H9 (cell line): ENCODE measurements at regions not wholly inside any gene's neighbourhood (a gene's known extent, or its start where the extent isn't known, plus 50 kb on each side); places are given as distances from the start of the nearest gene placed in this dataset.

Experiments
- DNase-seq: peaks from one replicate; pipeline ENCODE4 v3.0.0-alpha.2; 2017
- H2AFZ ChIP-seq: one replicate; pipeline ENCODE4 v1.6.1; 2013; ENCODE audit warnings: mild to moderate bottlenecking, low read length, control low read depth, moderate library complexity
- H2AK5ac ChIP-seq: 2 replicates; pipeline ENCODE4 v1.6.1; 2013; ENCODE audit warnings: low read length, control low read depth, mixed read lengths; ENCODE audit not compliant: insufficient read length
- H2BK120ac ChIP-seq: one replicate; pipeline ENCODE4 v1.6.1; 2013; ENCODE audit warnings: low read depth, mild to moderate bottlenecking, low read length, control low read depth, inconsistent platforms; ENCODE audit not compliant: poor library complexity, severe bottlenecking
- H2BK12ac ChIP-seq: 2 replicates; pipeline ENCODE4 v1.6.1; 2013; ENCODE audit warnings: low read length, control low read depth, mixed read lengths, low read depth; ENCODE audit not compliant: insufficient read length
- H2BK15ac ChIP-seq: 2 replicates; pipeline ENCODE4 v1.6.1; 2013; ENCODE audit warnings: low read depth, low read length, control low read depth
- H2BK20ac ChIP-seq: one replicate; pipeline ENCODE4 v1.6.1; 2013; ENCODE audit warnings: low read depth, mild to moderate bottlenecking, low read length, control low read depth, inconsistent platforms; ENCODE audit not compliant: poor library complexity, severe bottlenecking
- H2BK5ac ChIP-seq: 2 replicates; pipeline ENCODE4 v1.6.1; 2013; ENCODE audit warnings: low read length, control low read depth, mixed read lengths; ENCODE audit not compliant: insufficient read length
- H3K14ac ChIP-seq: 2 replicates; pipeline ENCODE4 v1.6.1; 2013; ENCODE audit warnings: low read length, control low read depth; ENCODE audit not compliant: insufficient read depth
- H3K18ac ChIP-seq: 2 replicates; pipeline ENCODE4 v1.6.1; 2013; ENCODE audit warnings: low read depth, mild to moderate bottlenecking, mixed read lengths, low read length, control low read depth; ENCODE audit not compliant: insufficient read length
- H3K23ac ChIP-seq: 2 replicates; pipeline ENCODE4 v1.6.1; 2013; ENCODE audit warnings: low read length, control low read depth, mixed read lengths, low read depth; ENCODE audit not compliant: insufficient read length
- H3K23me2 ChIP-seq: 2 replicates; pipeline ENCODE4 v1.6.1; 2013; ENCODE audit warnings: low read depth, mild to moderate bottlenecking, mixed read lengths, low read length, control low read depth; ENCODE audit not compliant: insufficient read length, poor library complexity, severe bottlenecking
- H3K27ac ChIP-seq: 2 replicates; pipeline ENCODE4 v1.5.1; 2013; ENCODE audit warnings: low read length, control low read depth, mixed read lengths, low read depth; ENCODE audit not compliant: insufficient read length
- H3K27me3 ChIP-seq: 2 replicates; pipeline ENCODE4 v1.6.1; 2013; ENCODE audit warnings: low read length, control low read depth, inconsistent platforms; ENCODE audit not compliant: insufficient read depth
- H3K4ac ChIP-seq: 2 replicates; pipeline ENCODE4 v1.6.1; 2013; ENCODE audit warnings: low read depth, mild to moderate bottlenecking, control low read depth, inconsistent platforms, low read length, moderate library complexity
- H3K4me1 ChIP-seq: 2 replicates; pipeline ENCODE4 v1.6.1; 2013; ENCODE audit warnings: low read length, control low read depth, inconsistent platforms; ENCODE audit not compliant: insufficient read depth
- H3K4me2 ChIP-seq: 2 replicates; pipeline ENCODE4 v1.6.1; 2013; ENCODE audit warnings: low read length, control low read depth, mixed read lengths; ENCODE audit not compliant: insufficient read length, insufficient read depth
- H3K56ac ChIP-seq: 2 replicates; pipeline ENCODE4 v1.6.1; 2013; ENCODE audit warnings: low read depth, mild to moderate bottlenecking, mixed read lengths, low read length, control low read depth; ENCODE audit not compliant: insufficient read length
- H3K79me1 ChIP-seq: 2 replicates; pipeline ENCODE4 v1.6.1; 2013; ENCODE audit warnings: low read depth, mild to moderate bottlenecking, moderate library complexity, low read length, control low read depth, inconsistent platforms; ENCODE audit not compliant: insufficient read depth, poor library complexity, severe bottlenecking
- H3K79me2 ChIP-seq: 2 replicates; pipeline ENCODE4 v1.6.1; 2013; ENCODE audit warnings: low read length, control low read depth, inconsistent platforms; ENCODE audit not compliant: insufficient read depth
- H3K9ac ChIP-seq: 2 replicates; pipeline ENCODE4 v1.6.1; 2013; ENCODE audit warnings: low read length, control low read depth, mixed read lengths; ENCODE audit not compliant: insufficient read length; ENCODE audit errors: extremely low read depth
- H3K9me3 ChIP-seq: one replicate; pipeline ENCODE4 v1.6.1; 2013; ENCODE audit warnings: low read depth, low read length, inconsistent platforms; ENCODE audit not compliant: control insufficient read depth
- H3T11ph ChIP-seq: one replicate; pipeline ENCODE4 v1.6.1; 2013; ENCODE audit warnings: mild to moderate bottlenecking, low read length, control low read depth, inconsistent platforms
- H4K20me1 ChIP-seq: one replicate; pipeline ENCODE4 v1.6.1; 2013; ENCODE audit not compliant: control insufficient read depth, insufficient read length, insufficient read depth
- H4K5ac ChIP-seq: 2 replicates; pipeline ENCODE4 v1.6.1; 2013; ENCODE audit warnings: low read depth, mild to moderate bottlenecking, mixed read lengths, low read length, control low read depth; ENCODE audit not compliant: insufficient read length
- H4K8ac ChIP-seq: replicated peaks from 2 replicates; pipeline ENCODE4 v1.6.1; 2013; ENCODE audit warnings: low read length, control low read depth, mixed read lengths, low read depth; ENCODE audit not compliant: insufficient read length
- H4K91ac ChIP-seq: 2 replicates; pipeline ENCODE4 v1.6.1; 2013; ENCODE audit warnings: low read depth, mild to moderate bottlenecking, moderate library complexity, mixed read lengths, low read length, control low read depth; ENCODE audit not compliant: insufficient read length
- H3K27ac Mint-ChIP-seq, 3 experiments: 2 replicates in 2 of 3; 3 replicates in 1 of 3; pipeline ENCODE4 v1.8.0; 2020 to 2021; ENCODE audit warnings: mixed read lengths in 3 of 3, mild to moderate bottlenecking in 1 of 3, moderate library complexity in 1 of 3
- H3K27me3 Mint-ChIP-seq: 2 replicates; pipeline ENCODE4 v1.8.0; 2021; ENCODE audit warnings: low read depth, mild to moderate bottlenecking, moderate library complexity, mixed read lengths
- H3K36me3 Mint-ChIP-seq, 3 experiments: 2 replicates in 2 of 3; 3 replicates in 1 of 3; pipeline ENCODE4 v1.8.0; 2020 to 2021; ENCODE audit warnings: low read depth in 3 of 3, mixed read lengths in 3 of 3; ENCODE audit not compliant: insufficient read depth in 1 of 3
- H3K4me1 Mint-ChIP-seq, 2 experiments: 2 replicates each; pipeline ENCODE4 v1.8.0; 2020; ENCODE audit warnings: mixed read lengths in 2 of 2
- H3K4me3 Mint-ChIP-seq, 2 experiments: 2 replicates in 1 of 2; 3 replicates in 1 of 2; pipeline ENCODE4 v1.8.0; 2020 to 2021; ENCODE audit warnings: mild to moderate bottlenecking in 2 of 2, mixed read lengths in 2 of 2, moderate library complexity in 1 of 2
- H3K9me3 Mint-ChIP-seq, 2 experiments: 2 replicates in 1 of 2; 3 replicates in 1 of 2; pipeline ENCODE4 v1.8.0; 2020; ENCODE audit warnings: mild to moderate bottlenecking in 2 of 2, mixed read lengths in 2 of 2, moderate library complexity in 1 of 2
- WGBS: extraction: QIAGEN DNeasy Blood & Tissue Kit; methylation state at CpG from one replicate; pipeline ENCODE4 v1.1.7; 2013; ENCODE audit warnings: missing lambda C conversion rate, low lambda C conversion rate, mixed read lengths; ENCODE audit not compliant: insufficient read length; ENCODE audit errors: extremely low coverage; 5-methylcytosine and 5-hydroxymethylcytosine counted together
- TF ChIP-seq, protein P1 (sequence below): fragments of 200-600 bp; sonication (generic); conservative IDR thresholded peaks from 3 replicates; pipeline ENCODE4 v1.8.0; 2021; ENCODE audit warnings: antibody characterized with exemption, mild to moderate bottlenecking

DNA sequence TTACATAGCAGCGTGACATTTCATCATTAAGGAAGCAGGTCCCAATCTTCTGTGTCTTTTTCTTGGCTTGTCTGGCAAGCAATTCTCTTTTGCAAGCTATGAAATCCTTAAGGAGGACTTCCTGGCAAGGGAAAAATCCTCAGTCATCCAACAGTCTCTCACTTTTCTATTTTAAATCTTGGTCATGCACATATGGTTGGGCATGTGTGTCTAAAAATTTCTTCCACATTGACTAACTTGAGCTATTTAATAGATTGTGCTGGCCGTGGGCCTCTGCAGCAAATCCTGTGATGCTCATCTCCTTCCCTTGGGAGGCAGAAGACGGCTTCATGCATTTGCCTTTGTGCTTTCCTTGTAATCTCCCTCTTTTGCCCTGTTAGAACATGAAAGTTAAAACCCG is 634.3 kb upstream of the FANCL start:
- Histone ChIP-seq H2BK120ac (no peak overlapping the region), H2BK20ac (no peak overlapping the region), H3K27me3 (no peaks in the 10 kb centered on the region), H4K91ac (no peak overlapping the region), H4K5ac (no peak overlapping the region), H3K27ac (no peak overlapping the region), H3K56ac (no peak overlapping the region), H3K9me3 (no peaks in the 10 kb centered on the region), H3K79me1 (no peaks in the 10 kb centered on the region), H3K14ac (no peak overlapping the region), H4K8ac (no peak overlapping the region), H2BK12ac (no peak overlapping the region), H3K4ac (no peak overlapping the region), H3K18ac (no peak overlapping the region), H3K9ac (no peak overlapping the region), H2AK5ac (no peak overlapping the region), H3K4me2 (no peak overlapping the region), H3K23me2 (no peaks in the 10 kb centered on the region), H3T11ph (no peak overlapping the region), H4K20me1 (no peaks in the 10 kb centered on the region), H3K4me1 (no peaks in the 10 kb centered on the region; the same call in 1 of the 2 replicates), H2AFZ (no peak overlapping the region), H2BK15ac (no peak overlapping the region), H2BK5ac (no peak overlapping the region), H3K79me2 (no peaks in the 10 kb centered on the region; the same call in 1 of the 2 replicates), H3K23ac (no peak overlapping the region)
- H3K27ac Mint-ChIP-seq, result no peak overlapping the region
- H3K27me3 Mint-ChIP-seq, result no peaks in the 10 kb centered on the region
- H3K9me3 Mint-ChIP-seq, result no peaks in the 10 kb centered on the region
- no CpG with 5 or more reads among the region's 4 CpGs for WGBS
- peaks cover 26 to 29% of the 10 kb centered on the region in 2 experiments for H3K4me1 Mint-ChIP-seq
- TF ChIP-seq, protein P1, sequence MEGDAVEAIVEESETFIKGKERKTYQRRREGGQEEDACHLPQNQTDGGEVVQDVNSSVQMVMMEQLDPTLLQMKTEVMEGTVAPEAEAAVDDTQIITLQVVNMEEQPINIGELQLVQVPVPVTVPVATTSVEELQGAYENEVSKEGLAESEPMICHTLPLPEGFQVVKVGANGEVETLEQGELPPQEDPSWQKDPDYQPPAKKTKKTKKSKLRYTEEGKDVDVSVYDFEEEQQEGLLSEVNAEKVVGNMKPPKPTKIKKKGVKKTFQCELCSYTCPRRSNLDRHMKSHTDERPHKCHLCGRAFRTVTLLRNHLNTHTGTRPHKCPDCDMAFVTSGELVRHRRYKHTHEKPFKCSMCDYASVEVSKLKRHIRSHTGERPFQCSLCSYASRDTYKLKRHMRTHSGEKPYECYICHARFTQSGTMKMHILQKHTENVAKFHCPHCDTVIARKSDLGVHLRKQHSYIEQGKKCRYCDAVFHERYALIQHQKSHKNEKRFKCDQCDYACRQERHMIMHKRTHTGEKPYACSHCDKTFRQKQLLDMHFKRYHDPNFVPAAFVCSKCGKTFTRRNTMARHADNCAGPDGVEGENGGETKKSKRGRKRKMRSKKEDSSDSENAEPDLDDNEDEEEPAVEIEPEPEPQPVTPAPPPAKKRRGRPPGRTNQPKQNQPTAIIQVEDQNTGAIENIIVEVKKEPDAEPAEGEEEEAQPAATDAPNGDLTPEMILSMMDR, result no peak
- no peak overlapping the region for H3K4me3 Mint-ChIP-seq
- no peaks in the 10 kb centered on the region for H3K36me3 Mint-ChIP-seq
- DNase-seq, result no peak
